K562 (cell line): ENCODE measurements at regions not wholly inside any gene's neighbourhood (a gene's known extent, or its start where the extent isn't known, plus 50 kb on each side); places are given as distances from the start of the nearest gene placed in this dataset.

Experiments
- ATAC-seq: fragments of 200-7000 bp; cut with Tn5 transposase; 3 replicates; pipeline ENCODE4 v1.9.1; 2020; ENCODE audit warnings: moderate library complexity
- BruUV-seq: library from RNA; stranded (reverse); fragments of 400-500 nt; replicated peaks from 2 replicates; lab custom pipeline; 2021; lab: Mats Ljungman, UMichigan
- CTCF ChIA-PET: fragments of 300-600 bp; formaldehyde crosslinking; extraction: SDS; loops from one replicate; lab custom pipeline; 2021; ENCODE audit warnings: low intra/inter-chr PET ratio; lab: Yijun Ruan, JAX
- POLR2A ChIA-PET: fragments of 300-600, 350-650 bp; sonication (Branson Sonifier 250); formaldehyde crosslinking; extraction: SDS; loops from one replicate; lab custom pipeline; 2021; ENCODE audit warnings: antibody characterized with exemption, inconsistent platforms; lab: Yijun Ruan, JAX
- DNase-seq, 4 experiments: peaks; one replicate each; pipeline versions ENCODE4 v3.0.0 to v3.0.0-alpha.2; 2011 to 2018; ENCODE audit warnings: low spot score in 3 of 4, mixed read lengths in 3 of 4; ENCODE audit errors: extremely low read depth in 1 of 4
- FAIRE-seq: peaks from 2 replicates; lab custom pipeline; 2011; peaks lifted over from hg19 to GRCh38; lab: Jason Lieb, UNC
- H2AFZ ChIP-seq: 2 replicates; pipeline ENCODE4 v1.6.0; 2011; ENCODE audit warnings: low read depth, low read length, control low read depth, inconsistent platforms
- H3K27ac ChIP-seq: fragments of 200-600 bp; 3 replicates; pipeline ENCODE4 v1.8.0; 2011; ENCODE audit warnings: low read depth, mild to moderate bottlenecking, control low read depth, inconsistent platforms, low read length, moderate library complexity, mixed read lengths; ENCODE audit errors: extremely low read depth
- H3K27me3 ChIP-seq, 2 experiments: fragments of 300-600 bp in 1 of 2; 2 replicates in 1 of 2; 3 replicates in 1 of 2; pipeline versions ENCODE4 v1.6.0 to v1.8.0; 2011; ENCODE audit warnings: inconsistent platforms in 2 of 2, low read length in 2 of 2, mild to moderate bottlenecking in 1 of 2, mixed read lengths in 1 of 2, moderate library complexity in 1 of 2; ENCODE audit not compliant: control insufficient read depth in 2 of 2, insufficient read depth in 2 of 2
- H3K36me3 ChIP-seq: fragments of 300-600 bp; 3 replicates; pipeline ENCODE4 v1.8.0; 2011; ENCODE audit warnings: mild to moderate bottlenecking, low read length, inconsistent platforms; ENCODE audit not compliant: control insufficient read depth, insufficient read depth
- H3K4me1 ChIP-seq, 2 experiments: fragments of 200-600 bp in 1 of 2; replicated peaks in 1 of 2; 2 replicates in 1 of 2; 3 replicates in 1 of 2; pipeline versions ENCODE4 v1.5.1 to v1.8.0; 2011; ENCODE audit warnings: inconsistent platforms in 2 of 2, low read length in 2 of 2, mild to moderate bottlenecking in 1 of 2, mixed read lengths in 1 of 2, moderate library complexity in 1 of 2; ENCODE audit not compliant: control insufficient read depth in 2 of 2, insufficient read depth in 2 of 2
- H3K4me2 ChIP-seq: 2 replicates; pipeline ENCODE4 v1.6.1; 2011; ENCODE audit warnings: low read length, control low read depth, inconsistent platforms, mixed read lengths; ENCODE audit not compliant: insufficient read depth
- H3K4me3 ChIP-seq: fragments of 200-600 bp; sonication (generic), shearing (Covaris generic); 2 replicates; pipeline ENCODE4 v1.5.1; 2016; ENCODE audit warnings: control low read depth, inconsistent platforms
- H3K79me2 ChIP-seq: fragments of 200-600 bp; 3 replicates; pipeline ENCODE4 v1.8.0; 2011; ENCODE audit warnings: low read length, inconsistent platforms; ENCODE audit not compliant: control insufficient read depth, insufficient read depth
- H3K9ac ChIP-seq, 2 experiments: 2 replicates each; pipeline versions ENCODE4 v1.6.0 to v1.6.1; 2011; ENCODE audit warnings: low read depth in 2 of 2, low read length in 2 of 2, control low read depth in 1 of 2, inconsistent platforms in 1 of 2, mild to moderate bottlenecking in 1 of 2, mixed read lengths in 1 of 2; ENCODE audit not compliant: insufficient read depth in 1 of 2
- H3K9me1 ChIP-seq: one replicate; pipeline ENCODE4 v1.6.0; 2011; ENCODE audit warnings: inconsistent platforms, mild to moderate bottlenecking, low read length, moderate library complexity; ENCODE audit not compliant: control insufficient read depth, insufficient read depth
- H3K9me3 ChIP-seq: replicated peaks from 2 replicates; pipeline ENCODE4 v1.5.1; 2011; ENCODE audit warnings: low read depth, low read length, inconsistent platforms; ENCODE audit not compliant: control insufficient read depth, insufficient read depth
- H4K20me1 ChIP-seq: replicated peaks from 2 replicates; pipeline ENCODE4 v1.6.1; 2011; ENCODE audit warnings: low read length, inconsistent platforms, mixed read lengths; ENCODE audit not compliant: control insufficient read depth, insufficient read depth
- ATF7 ChIP-seq: fragments of 450-650 bp; IDR thresholded peaks from 2 replicates; pipeline ENCODE4 v1.7.1; 2014; ENCODE audit warnings: mild to moderate bottlenecking, moderate library complexity
- BRD4 ChIP-seq: fragments of 200-600 bp; sonication (generic); IDR thresholded peaks from 2 replicates; pipeline ENCODE4 v1.6.1; 2017; ENCODE audit warnings: inconsistent platforms
- E2F4 ChIP-seq: sonication (generic); formaldehyde crosslinking; IDR thresholded peaks from 2 replicates; pipeline ENCODE4 v1.8.0; 2022; ENCODE audit warnings: mild to moderate bottlenecking, low read depth, missing genetic modification reagents
- FOXA1 ChIP-seq: fragments of 450-650 bp; IDR thresholded peaks from 2 replicates; pipeline ENCODE4 v1.6.1; 2016; ENCODE audit warnings: mild to moderate bottlenecking, borderline replicate concordance
- HMG20A ChIP-seq: fragments of 450-650 bp; formaldehyde crosslinking; conservative IDR thresholded peaks from 2 replicates; pipeline ENCODE4 v1.4.0; 2020; ENCODE audit warnings: mild to moderate bottlenecking, mixed read lengths
- ID3 ChIP-seq, 2 experiments: fragments of 250-450 bp in 1 of 2; fragments of 450-650 bp in 1 of 2; sonication (Bioruptor Pico) in 1 of 2; IDR thresholded peaks; 2 replicates each; pipeline versions ENCODE4 v1.6.1 to v1.8.0; 2016 to 2021; ENCODE audit warnings: mild to moderate bottlenecking in 2 of 2, moderate library complexity in 2 of 2, missing compliant biosample characterization in 1 of 2, missing genetic modification characterization in 1 of 2
- ILK ChIP-seq: fragments of 450-650 bp; IDR thresholded peaks from 2 replicates; pipeline ENCODE4 v1.6.1; 2016; ENCODE audit warnings: missing genetic modification characterization, low read depth, mild to moderate bottlenecking, missing compliant biosample characterization, moderate library complexity, borderline replicate concordance
- MYBL2 ChIP-seq, 2 experiments: fragments of 450-650 bp in 1 of 2; sonication (generic) in 1 of 2; formaldehyde crosslinking in 1 of 2; IDR thresholded peaks; 2 replicates each; pipeline versions ENCODE4 v1.6.1 to v1.8.1; 2017 to 2022; ENCODE audit warnings: borderline replicate concordance in 1 of 2, inconsistent platforms in 1 of 2, low read depth in 1 of 2, mild to moderate bottlenecking in 1 of 2, missing genetic modification reagents in 1 of 2, moderate library complexity in 1 of 2
- NONO ChIP-seq, 2 experiments: fragments of 200-400 bp in 1 of 2; fragments of 450-650 bp in 1 of 2; formaldehyde crosslinking in 1 of 2; IDR thresholded peaks; 2 replicates each; pipeline ENCODE4 v1.6.1; 2017; ENCODE audit warnings: low read depth in 2 of 2, mild to moderate bottlenecking in 2 of 2, moderate library complexity in 2 of 2, low read length in 1 of 2
- NR2F6 ChIP-seq: fragments of 450-650 bp; formaldehyde crosslinking; IDR thresholded peaks from 2 replicates; pipeline ENCODE4 v1.4.0; 2020; ENCODE audit warnings: mild to moderate bottlenecking
- POLR3A ChIP-seq: IDR thresholded peaks from 2 replicates; pipeline ENCODE4 v1.6.1; 2011; ENCODE audit warnings: borderline replicate concordance, mild to moderate bottlenecking, moderate library complexity; ENCODE audit not compliant: insufficient read length, insufficient read depth; ENCODE audit errors: extremely low read depth
- RERE ChIP-seq: sonication (generic); formaldehyde crosslinking; IDR thresholded peaks from 2 replicates; pipeline ENCODE4 v1.8.0; 2023; ENCODE audit warnings: missing genetic modification reagents, mild to moderate bottlenecking, borderline replicate concordance
- RUNX1 ChIP-seq: sonication (generic); IDR thresholded peaks from 2 replicates; pipeline ENCODE4 v1.6.1; 2016; ENCODE audit warnings: antibody characterized with exemption, low read depth
- SNAPC5 ChIP-seq: fragments of 250-450 bp; sonication (Bioruptor Pico); IDR thresholded peaks from 2 replicates; pipeline ENCODE4 v1.8.0; 2021; ENCODE audit warnings: moderate library complexity, mild to moderate bottlenecking, inconsistent platforms
- TAL1 ChIP-seq: fragments of 450-650 bp; IDR thresholded peaks from 2 replicates; pipeline ENCODE4 v1.6.1; 2016; ENCODE audit warnings: mild to moderate bottlenecking
- WGBS: fragments of 100-300 bp; shearing (Covaris generic); methylation state at CpG from one replicate; pipeline ENCODE4 v1.1.6; 2016; ENCODE audit warnings: low coverage, mixed read lengths; ENCODE audit not compliant: insufficient coverage; ENCODE audit errors: missing lambda C conversion rate; 5-methylcytosine and 5-hydroxymethylcytosine counted together
- in situ Hi-C: fragments of 300-500 bp; cut with MboI; formaldehyde crosslinking; loops from 4 replicates; pipeline ENCODE4 v1.15.0; 2018; ENCODE audit warnings: inconsistent platforms, mixed read lengths
- intact Hi-C: fragments of 100-400 bp; cut with micrococcal nuclease; formaldehyde crosslinking; loops from 2 replicates; pipeline ENCODE4 v1.14.2; 2022

GRCh38 chr12:97209997-97210396 lies 252.6 kb upstream of the RMST start:
- no peak for DNase-seq
- Histone ChIP-seq H3K27ac (no peak overlapping the region), H3K27me3 (no peaks in the 10 kb centered on the region), H3K4me3 (no peak overlapping the region), H3K9ac (no peak overlapping the region), H3K9me3 (no peaks in the 10 kb centered on the region), H3K79me2 (no peaks in the 10 kb centered on the region), H2AFZ (no peak overlapping the region), H3K9me1 (no peaks in the 10 kb centered on the region), H3K36me3 (no peaks in the 10 kb centered on the region), H3K4me2 (no peak overlapping the region), H4K20me1 (no peaks in the 10 kb centered on the region), H3K4me1 (no peaks in the 10 kb centered on the region)
- FAIRE-seq: no peak
- ChIA-PET POLR2A (no interaction called here), CTCF (no interaction called here)
- 0% methylated on average over 1 of the region's 1 CpG for WGBS
- TF ChIP-seq ATF7 (no peak), E2F4 (no peak), RUNX1 (no peak), FOXA1 (no peak), BRD4 (no peak), SNAPC5 (CRISPR knock-in tag) (no peak), TAL1 (no peak), POLR3A (no peak), ILK (no peak), MYBL2 (IDR thresholded peaks at IDR 0.05; ENCODE audit: low read depth) (no peak), MYBL2 (CRISPR knock-in tag; IDR thresholded peaks at IDR 0.05; ENCODE audit: borderline replicate concordance) (no peak), RERE (CRISPR knock-in tag) (no peak), HMG20A (CRISPR knock-in tag) (no peak), ID3 (CRISPR knock-in tag; IDR thresholded peaks at IDR 0.05) (no peak), ID3 (tag; IDR thresholded peaks at IDR 0.05) (no peak), NR2F6 (CRISPR knock-in tag) (no peak), NONO (IDR thresholded peaks at IDR 0.05; ENCODE audit: low read depth in 2 of 2, low read length in 1 of 2) (no peak)
- no peak for ATAC-seq
- in situ Hi-C loops (no loop called here), intact Hi-C loops (no loop called here)
- no TSS peak for BruUV-seq
